Stomach smooth muscle (tissue), 2 donors: ENCODE measurements at regions not wholly inside any gene's neighbourhood (a gene's known extent, or its start where the extent isn't known, plus 50 kb on each side); places are given as distances from the start of the nearest gene placed in this dataset.
"Not testable (repeated sequence)": the region's sequence is repeated elsewhere in the genome, so short reads cannot be mapped to it uniquely, and the experiment has no call there.

Experiments
- H3K27ac ChIP-seq: one replicate; pipeline ENCODE4 v1.7.0; 2013; ENCODE audit warnings: mild to moderate bottlenecking, low read length, inconsistent platforms
- H3K27me3 ChIP-seq, 2 donors: one replicate each; pipeline ENCODE4 v1.7.0; 2013; ENCODE audit warnings: low read length in 2 of 2; ENCODE audit not compliant: insufficient read depth in 2 of 2, control insufficient read depth in 1 of 2
- H3K36me3 ChIP-seq, 2 donors: one replicate each; pipeline ENCODE4 v1.7.0; 2013; ENCODE audit warnings: low read length in 2 of 2; ENCODE audit not compliant: control insufficient read depth in 2 of 2, insufficient read depth in 2 of 2
- H3K4me1 ChIP-seq: one replicate; pipeline ENCODE4 v1.7.0; 2013; ENCODE audit warnings: low read length; ENCODE audit not compliant: control insufficient read depth, insufficient read depth
- H3K4me3 ChIP-seq, 2 donors: one replicate each; pipeline ENCODE4 v1.7.0; 2013; ENCODE audit warnings: low read length in 2 of 2
- H3K9ac ChIP-seq, 2 donors: one replicate each; pipeline ENCODE4 v1.7.0; 2013; ENCODE audit warnings: low read length in 2 of 2, mild to moderate bottlenecking in 1 of 2
- H3K9me3 ChIP-seq, 2 donors: one replicate each; pipeline ENCODE4 v1.7.0; 2013; ENCODE audit warnings: low read length in 2 of 2; ENCODE audit not compliant: control insufficient read depth in 2 of 2
- donor health status: healthy.
- donor health status: Pancreatic carcinoma.

DNA sequence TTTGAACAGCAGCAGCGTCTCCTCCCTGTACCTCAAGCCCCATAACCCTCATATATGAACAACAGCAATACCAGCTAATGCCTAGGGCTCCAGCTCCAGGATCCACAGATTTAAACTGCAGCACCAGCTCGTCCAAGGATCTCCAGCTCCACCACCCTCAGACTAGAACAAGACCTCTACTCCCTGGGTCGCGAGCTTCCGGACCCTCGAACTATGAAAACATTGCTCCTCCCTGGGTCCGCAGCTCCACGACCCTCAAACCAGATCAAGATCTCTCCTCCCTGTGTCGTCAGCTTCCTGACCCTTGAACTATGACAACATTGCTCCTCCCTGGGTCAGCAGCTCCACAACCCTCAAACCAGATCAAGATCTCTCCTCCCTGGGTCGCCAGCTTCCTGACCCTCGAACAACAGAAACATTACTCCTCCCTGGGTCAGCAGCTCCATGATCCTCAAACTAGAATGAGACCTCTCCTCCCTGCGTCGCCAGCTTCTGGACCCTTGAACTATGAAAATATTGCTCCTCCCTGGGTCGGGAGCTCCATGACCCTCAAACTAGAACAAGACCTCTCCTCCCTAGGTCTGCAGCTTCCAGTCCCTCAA, 339.0 kb upstream of the SULF2 start:
- Histone ChIP-seq H3K4me3 (no peak overlapping the region), H3K9ac (no peak overlapping the region), H3K36me3 (no peaks in the 10 kb centered on the region), H3K9me3 (no peaks in the 10 kb centered on the region), H3K27ac (no peak overlapping the region), H3K4me1 (peaks cover 3% of the 10 kb centered on the region), H3K27me3 (peaks cover 0 to 3% of the 10 kb centered on the region in 2 donors)

DNA sequence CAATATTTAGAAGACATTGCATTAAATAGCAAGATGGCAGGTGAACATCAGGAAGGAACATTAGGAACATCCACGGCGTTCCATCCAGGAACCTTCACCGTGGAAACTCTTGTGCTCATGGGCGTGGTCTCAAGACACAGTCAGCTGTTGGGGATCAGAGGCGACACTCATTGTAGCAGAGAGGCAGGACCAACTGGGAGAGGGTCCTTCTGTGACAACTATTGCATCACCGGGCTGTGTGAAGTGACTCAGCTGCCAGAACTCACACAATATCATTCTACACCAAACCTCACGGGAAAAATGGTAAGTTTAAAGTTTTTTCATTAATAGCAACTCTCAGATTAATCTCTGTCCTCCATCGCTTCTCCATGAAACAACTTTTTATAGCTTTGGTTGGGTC, 334.8 kb upstream of the SULF2 start:
- H3K36me3 ChIP-seq, result no peaks in the 10 kb centered on the region
- no peaks in the 10 kb centered on the region for H3K9me3 ChIP-seq
- H3K27me3 ChIP-seq, result peaks cover 0 to 3% of the 10 kb centered on the region in 2 donors
- H3K4me1 ChIP-seq, result no peaks in the 10 kb centered on the region
- H3K27ac ChIP-seq, result no peak overlapping the region
- no peak overlapping the region for H3K9ac ChIP-seq
- no peak overlapping the region for H3K4me3 ChIP-seq

DNA sequence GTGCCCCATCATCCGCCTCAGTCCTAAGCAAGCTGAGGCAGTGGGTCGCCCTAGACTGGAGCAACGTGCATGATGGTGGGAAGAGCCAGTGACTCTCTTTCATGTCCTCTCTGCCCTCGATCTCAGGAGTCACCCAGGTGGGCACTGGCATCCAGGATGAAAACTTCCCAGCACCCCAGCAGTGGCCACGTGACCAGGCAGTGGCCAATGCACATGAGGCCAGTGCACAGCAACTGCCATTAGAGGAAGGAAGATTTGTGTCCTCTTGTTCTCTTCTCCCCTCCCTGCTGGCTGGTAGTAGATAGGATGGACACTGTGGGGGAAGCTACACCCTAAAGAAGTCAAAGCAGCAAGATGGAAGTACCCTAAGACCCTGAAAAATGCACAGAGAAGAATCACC, 334.1 kb upstream of the SULF2 start:
- H3K4me1 ChIP-seq, H3K4me3 ChIP-seq: not testable (repeated sequence)

DNA sequence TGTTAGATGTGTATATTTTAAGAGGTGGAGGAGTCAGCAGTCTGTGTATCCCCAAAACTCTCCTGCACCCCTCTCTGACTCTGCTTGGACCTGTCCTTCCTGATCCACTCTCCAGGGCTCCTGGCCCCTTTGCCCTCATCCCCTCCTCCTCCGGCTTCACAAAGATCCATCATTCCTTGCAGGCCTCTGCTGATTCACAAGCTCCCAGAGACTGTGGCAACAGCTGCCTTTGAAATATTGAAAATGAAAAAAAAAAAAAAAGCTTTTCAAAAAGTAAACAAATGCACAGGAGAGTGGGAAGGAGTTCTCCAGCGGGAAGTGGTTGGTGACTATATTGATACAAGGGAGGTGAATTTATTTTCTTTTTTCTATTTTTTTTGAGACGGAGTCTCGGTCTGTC, 330.2 kb upstream of the SULF2 start:
- Histone ChIP-seq H3K36me3 (no peaks in the 10 kb centered on the region), H3K27me3 (no peaks in the 10 kb centered on the region), H3K4me1 (no peaks in the 10 kb centered on the region), H3K9ac (no peak overlapping the region), H3K27ac (no peak overlapping the region), H3K4me3 (no peak overlapping the region), H3K9me3 (no peaks in the 10 kb centered on the region)

More for the DNA sequence above, 334.1 kb upstream of the SULF2 start:
- H3K9ac ChIP-seq, H3K27me3 ChIP-seq, H3K36me3 ChIP-seq, H3K9me3 ChIP-seq, H3K27ac ChIP-seq: not testable (repeated sequence)

DNA sequence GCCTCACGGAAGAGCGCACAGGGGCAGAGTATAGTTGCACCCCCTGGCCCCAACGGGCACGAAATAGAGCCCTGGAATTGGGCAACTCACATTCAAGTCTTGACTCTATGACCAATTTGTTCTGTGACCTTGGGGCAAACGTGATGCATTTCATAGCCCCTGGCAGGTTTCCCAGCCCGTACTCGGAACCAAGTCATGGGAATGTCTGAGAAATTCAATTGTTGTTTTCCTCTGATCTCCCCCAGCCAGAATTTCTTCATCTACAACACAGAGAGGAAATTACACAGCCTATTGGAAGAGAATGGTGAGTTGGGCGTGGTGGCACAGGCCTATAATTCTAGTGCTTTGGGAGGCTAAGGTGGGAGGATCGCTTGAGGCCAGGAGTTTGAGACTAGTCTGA, 322.3 kb upstream of the SULF2 start:
- no peaks in the 10 kb centered on the region for H3K36me3 ChIP-seq
- no peak overlapping the region for H3K27ac ChIP-seq
- peaks cover 11 to 16% of the 10 kb centered on the region in 2 donors for H3K9me3 ChIP-seq
- H3K4me1 ChIP-seq, result no peaks in the 10 kb centered on the region
- no peak overlapping the region for H3K9ac ChIP-seq
- H3K27me3 ChIP-seq, result no peaks in the 10 kb centered on the region
- no peak overlapping the region for H3K4me3 ChIP-seq

DNA sequence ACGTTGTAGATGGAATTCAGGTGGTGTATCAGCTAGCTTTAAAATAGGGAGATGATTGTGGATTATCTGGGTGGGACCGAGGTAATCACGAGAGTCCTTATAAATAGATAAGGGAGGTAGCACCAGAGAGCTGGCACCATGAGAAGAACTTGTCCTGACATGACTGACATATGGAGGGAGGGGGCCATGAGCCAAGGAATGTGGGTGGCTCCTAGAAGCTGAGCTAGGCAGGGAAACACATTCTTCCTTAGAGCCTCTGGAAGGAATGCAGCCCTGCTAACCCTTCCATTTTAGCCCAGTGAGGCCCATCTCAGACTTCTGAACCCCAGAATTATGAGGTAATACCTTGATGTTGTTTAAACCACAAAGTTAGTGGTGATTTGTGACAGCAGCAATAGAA, 321.1 kb upstream of the SULF2 start:
- Histone ChIP-seq H3K4me1 (no peaks in the 10 kb centered on the region), H3K9ac (no peak overlapping the region), H3K27ac (no peak overlapping the region), H3K9me3 (peaks cover 11 to 16% of the 10 kb centered on the region in 2 donors), H3K27me3 (no peaks in the 10 kb centered on the region), H3K4me3 (no peak overlapping the region), H3K36me3 (no peaks in the 10 kb centered on the region)

DNA sequence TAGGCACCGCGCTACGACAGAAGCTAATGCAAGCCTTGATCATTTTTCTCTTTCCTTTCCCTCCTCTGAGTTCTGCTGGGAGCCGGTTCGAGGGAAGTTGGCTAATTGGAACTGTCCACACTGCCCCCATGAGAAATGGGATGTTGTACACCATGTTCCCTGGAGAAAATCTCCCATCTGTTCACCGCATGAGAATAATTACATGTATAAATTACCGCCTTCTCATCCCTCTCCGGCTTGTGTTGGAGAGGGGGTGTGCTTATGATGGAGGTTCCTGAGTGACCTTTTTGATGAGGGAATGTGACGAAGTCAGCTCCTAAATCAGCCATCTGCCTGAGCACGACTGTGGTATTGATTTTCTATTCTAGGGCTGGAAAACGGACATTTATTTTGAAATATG, 320.2 kb upstream of the SULF2 start:
- Histone ChIP-seq H3K4me3 (no peak overlapping the region), H3K4me1 (no peaks in the 10 kb centered on the region), H3K9me3 (peaks cover 11 to 16% of the 10 kb centered on the region in 2 donors), H3K9ac (no peak overlapping the region), H3K36me3 (no peaks in the 10 kb centered on the region), H3K27me3 (no peaks in the 10 kb centered on the region), H3K27ac (no peak overlapping the region)

DNA sequence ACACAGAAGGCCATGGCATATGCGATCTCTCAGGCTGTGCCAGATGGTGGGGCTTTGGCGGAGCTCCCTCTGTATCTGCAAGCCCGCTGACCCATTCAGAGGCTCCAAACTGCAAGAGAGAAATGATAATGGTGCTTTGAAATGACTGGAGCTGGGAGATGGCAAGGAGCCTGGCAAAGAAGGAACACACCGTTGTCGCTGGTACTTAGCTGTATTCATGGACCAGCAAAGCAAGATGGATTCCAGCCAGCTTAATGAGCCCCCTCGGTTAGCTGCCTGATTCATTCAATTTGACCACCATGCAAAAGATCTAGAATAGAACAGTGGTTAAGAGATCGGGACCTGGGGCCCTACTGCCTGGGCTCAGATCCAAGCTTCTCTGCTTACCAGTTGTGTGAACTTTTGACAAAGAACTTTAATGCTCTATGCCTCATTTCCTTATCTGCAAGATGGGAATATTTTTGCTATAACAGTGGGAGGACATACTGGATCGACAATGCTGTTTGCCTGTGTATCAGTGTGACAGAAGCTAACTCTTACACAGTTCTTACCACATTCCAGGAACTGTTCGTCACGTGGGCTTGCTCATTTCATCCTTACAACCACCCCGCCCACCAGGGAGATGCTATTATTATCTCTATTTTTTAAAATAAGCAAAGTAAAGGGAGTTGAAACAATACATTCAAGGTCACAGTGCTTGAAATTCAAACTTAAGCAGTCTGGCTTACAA, 317.8 kb upstream of the SULF2 start:
- Histone ChIP-seq H3K36me3 (no peaks in the 10 kb centered on the region), H3K27me3 (no peaks in the 10 kb centered on the region), H3K4me3 (no peak overlapping the region), H3K4me1 (peaks cover 6% of the 10 kb centered on the region), H3K9me3 (peaks cover 11 to 16% of the 10 kb centered on the region in 2 donors), H3K9ac (no peak overlapping the region), H3K27ac (no peak overlapping the region)

DNA sequence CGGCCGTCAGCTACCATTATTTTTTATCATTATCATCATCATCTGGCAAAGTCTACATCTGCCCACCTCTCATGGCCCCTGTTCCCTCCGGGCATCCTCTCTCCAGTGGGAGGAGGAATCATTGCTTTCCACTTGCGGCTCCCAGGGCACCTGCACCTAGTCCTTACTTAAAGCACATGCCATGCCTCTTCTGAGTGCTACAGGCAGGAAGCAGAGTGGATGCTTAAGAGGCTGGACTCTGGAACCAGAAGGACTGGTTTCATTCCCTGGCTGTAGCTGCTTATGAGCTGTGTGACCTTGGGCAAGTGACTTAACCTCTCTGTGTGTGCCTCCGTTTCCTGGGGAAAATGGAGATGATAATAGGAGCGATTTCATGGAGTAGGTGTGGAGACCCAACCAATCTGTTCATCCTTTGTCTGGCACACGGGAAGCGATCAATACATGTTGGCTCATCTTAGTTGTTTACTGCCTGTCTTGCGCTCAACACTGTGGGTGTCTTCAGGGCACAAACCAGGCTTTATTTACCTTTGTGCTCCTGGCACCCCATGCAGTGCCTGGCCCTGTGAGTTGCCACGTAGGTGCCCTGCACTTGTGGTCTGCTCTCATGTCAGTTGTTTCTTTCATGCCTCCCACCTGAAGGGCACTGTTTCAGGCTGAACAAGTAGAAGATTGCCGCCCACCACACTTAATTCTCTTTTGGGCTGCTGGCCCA, 317.0 kb upstream of the SULF2 start:
- H3K4me3 ChIP-seq, result no peak overlapping the region
- H3K4me1 ChIP-seq, result peaks cover 6% of the 10 kb centered on the region
- H3K9me3 ChIP-seq, result peaks cover 11 to 16% of the 10 kb centered on the region in 2 donors
- no peaks in the 10 kb centered on the region for H3K27me3 ChIP-seq
- no peaks in the 10 kb centered on the region for H3K36me3 ChIP-seq
- no peak overlapping the region for H3K9ac ChIP-seq
- H3K27ac ChIP-seq, result no peak overlapping the region

DNA sequence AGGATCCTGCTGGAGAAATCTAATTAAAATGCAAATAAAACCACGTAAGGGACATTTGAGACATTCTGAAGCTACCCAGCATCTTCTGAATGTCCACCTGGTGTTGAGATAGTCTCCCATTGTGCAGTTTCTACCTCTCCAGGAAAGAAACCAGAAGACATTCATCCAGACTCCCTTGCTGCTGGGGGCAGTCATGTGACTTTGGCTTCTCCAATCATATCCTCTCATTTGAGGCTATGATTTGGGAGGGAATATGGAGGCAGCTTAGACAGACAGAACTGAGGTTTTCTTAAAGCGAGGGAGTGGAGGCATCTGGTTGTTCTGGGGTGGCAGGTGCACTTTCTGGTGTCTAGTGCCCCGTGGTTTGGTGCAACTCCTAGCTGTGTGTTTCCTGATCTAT, 315.2 kb upstream of the SULF2 start:
- H3K4me3 ChIP-seq, result no peak overlapping the region
- H3K4me1 ChIP-seq, result peaks cover 6% of the 10 kb centered on the region
- H3K36me3 ChIP-seq, result no peaks in the 10 kb centered on the region

DNA sequence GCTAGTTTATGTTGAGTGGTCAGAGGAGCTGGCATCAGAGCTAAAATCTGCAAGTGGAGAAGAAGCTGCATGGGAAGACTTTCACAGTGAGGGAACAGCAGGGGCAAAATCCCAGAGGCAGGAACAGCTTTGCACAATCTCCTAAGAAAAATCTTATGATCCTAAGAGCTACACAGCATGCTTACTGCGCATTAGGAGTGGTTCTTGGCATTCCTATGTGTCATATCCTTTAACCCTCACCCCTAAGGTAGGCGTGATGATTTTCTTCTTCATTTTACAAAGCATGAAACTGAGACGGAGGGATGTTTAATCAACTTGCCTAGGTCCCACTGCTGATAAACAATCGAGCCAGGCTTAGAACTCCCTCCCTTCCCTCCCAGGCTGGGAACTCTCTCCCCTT, 313.6 kb upstream of the SULF2 start:
- H3K9me3 ChIP-seq, result no peaks in the 10 kb centered on the region
- H3K27ac ChIP-seq, result no peak overlapping the region
- no peaks in the 10 kb centered on the region for H3K27me3 ChIP-seq

More for the DNA sequence above, 315.2 kb upstream of the SULF2 start:
- Histone ChIP-seq H3K27ac (no peak overlapping the region), H3K9ac (no peak overlapping the region), H3K9me3 (peaks cover 3 to 8% of the 10 kb centered on the region in 2 donors), H3K27me3 (no peaks in the 10 kb centered on the region)

More for the DNA sequence above, 313.6 kb upstream of the SULF2 start:
- no peaks in the 10 kb centered on the region for H3K36me3 ChIP-seq
- H3K4me1 ChIP-seq, result peaks cover 6% of the 10 kb centered on the region
- H3K9ac ChIP-seq, result no peak overlapping the region
- H3K4me3 ChIP-seq, result no peak overlapping the region
